ENCODE measurements at regions not wholly inside any gene's neighbourhood (a gene's known extent, or its start where the extent isn't known, plus 50 kb on each side); places are given as distances from the start of the nearest gene placed in this dataset.

GRCh38 chr20:56953048-56953586 lies 313.3 kb downstream of the BMP7 start:
- Histone ChIP-seq H3K9me3 (ENCODE audit: control insufficient read depth in 1 of 2, low read length in 2 of 2) (no peaks in the 10 kb centered on the region), H3K4me1 (ENCODE audit: control insufficient read depth in 1 of 2, insufficient read depth in 2 of 2, low read length in 2 of 2) (no peaks in the 10 kb centered on the region), H3K4me3 (ENCODE audit: low read depth in 1 of 2, low read length in 2 of 2) (no peak overlapping the region), H3K36me3 (ENCODE audit: control insufficient read depth in 1 of 2, insufficient read depth in 2 of 2, low read length in 2 of 2) (no peaks in the 10 kb centered on the region), H3K27ac (ENCODE audit: low read length) (no peak overlapping the region), H3K27me3 (ENCODE audit: low read depth, low read length) (peaks cover 11% of the 10 kb centered on the region)

DNA sequence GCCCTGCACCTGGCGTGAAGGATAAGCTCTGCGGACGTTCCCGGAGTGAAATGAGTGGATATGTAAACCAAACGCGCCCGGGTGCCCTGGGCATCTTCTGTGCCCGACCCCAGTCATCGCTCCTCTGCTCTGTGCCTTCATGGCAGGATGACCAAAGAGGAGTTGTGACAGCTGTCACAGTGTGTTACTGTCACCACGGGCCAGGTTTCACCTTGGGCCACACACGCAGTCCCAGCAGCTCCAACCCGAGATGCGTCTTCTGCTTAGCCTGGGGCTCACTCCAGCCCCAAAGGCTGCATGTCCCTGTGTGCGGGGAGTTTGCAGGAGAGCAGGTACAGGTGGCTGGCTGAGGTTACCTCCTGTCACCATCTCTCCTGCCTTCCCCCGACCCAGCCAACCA lies 311.6 kb downstream of the BMP7 start:
- Histone ChIP-seq H3K4me1 (ENCODE audit: control insufficient read depth in 1 of 2, insufficient read depth in 2 of 2, low read length in 2 of 2) (no peaks in the 10 kb centered on the region), H3K36me3 (ENCODE audit: control insufficient read depth in 1 of 2, insufficient read depth in 2 of 2, low read length in 2 of 2) (no peaks in the 10 kb centered on the region), H3K9me3 (ENCODE audit: control insufficient read depth in 1 of 2, low read length in 2 of 2) (no peaks in the 10 kb centered on the region), H3K4me3 (ENCODE audit: low read depth in 1 of 2, low read length in 2 of 2) (no peak overlapping the region), H3K27ac (ENCODE audit: low read length) (no peak overlapping the region), H3K27me3 (ENCODE audit: low read depth, low read length) (peaks cover 11% of the 10 kb centered on the region)

DNA sequence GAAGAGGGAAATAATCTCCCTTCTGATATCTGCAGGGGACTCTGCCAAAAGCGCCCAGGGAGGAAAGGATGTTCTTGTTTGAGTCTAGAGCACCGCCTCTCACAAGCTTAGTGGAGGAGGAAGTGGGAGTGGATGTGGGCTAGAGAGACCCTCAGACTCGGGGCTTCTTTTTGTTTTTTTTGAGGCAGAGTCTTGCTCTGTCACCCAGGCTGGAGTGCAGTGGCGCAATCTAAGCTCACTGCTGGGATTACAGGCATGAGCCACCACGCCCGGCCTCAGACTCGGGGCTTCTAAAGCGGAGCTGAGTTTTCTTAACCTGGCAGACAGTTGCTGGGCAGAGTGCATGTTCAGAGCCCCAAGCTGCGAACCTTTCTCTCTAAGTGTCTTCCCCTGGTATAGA lies 310.8 kb downstream of the BMP7 start:
- Histone ChIP-seq H3K36me3 (ENCODE audit: control insufficient read depth in 1 of 2, insufficient read depth in 2 of 2, low read length in 2 of 2) (no peaks in the 10 kb centered on the region), H3K27me3 (ENCODE audit: low read depth, low read length) (peaks cover 11% of the 10 kb centered on the region), H3K27ac (ENCODE audit: low read length) (no peak overlapping the region), H3K4me3 (ENCODE audit: low read depth in 1 of 2, low read length in 2 of 2) (no peak overlapping the region), H3K4me1 (ENCODE audit: control insufficient read depth in 1 of 2, insufficient read depth in 2 of 2, low read length in 2 of 2) (no peaks in the 10 kb centered on the region), H3K9me3 (ENCODE audit: control insufficient read depth in 1 of 2, low read length in 2 of 2) (no peaks in the 10 kb centered on the region)

- Histone ChIP-seq H3K9me3 (ENCODE audit: control insufficient read depth in 1 of 2, low read length in 2 of 2) (no peaks in the 10 kb centered on the region), H3K4me1 (ENCODE audit: control insufficient read depth in 1 of 2, insufficient read depth in 2 of 2, low read length in 2 of 2) (no peaks in the 10 kb centered on the region), H3K27ac (ENCODE audit: low read length) (no peak overlapping the region), H3K4me3 (ENCODE audit: low read depth in 1 of 2, low read length in 2 of 2) (no peak overlapping the region), H3K36me3 (ENCODE audit: control insufficient read depth in 1 of 2, insufficient read depth in 2 of 2, low read length in 2 of 2) (no peaks in the 10 kb centered on the region), H3K27me3 (ENCODE audit: low read depth, low read length) (peaks cover 11% of the 10 kb centered on the region)
Observed at GRCh38 chr20:56956534-56956933, 309.9 kb downstream of the BMP7 start.

- H3K36me3 ChIP-seq (ENCODE audit: control insufficient read depth in 1 of 2, insufficient read depth in 2 of 2, low read length in 2 of 2) = no peaks in the 10 kb centered on the region
- H3K4me1 ChIP-seq (ENCODE audit: control insufficient read depth in 1 of 2, insufficient read depth in 2 of 2, low read length in 2 of 2) = no peaks in the 10 kb centered on the region
- H3K9me3 ChIP-seq (ENCODE audit: control insufficient read depth in 1 of 2, low read length in 2 of 2) = peaks cover 0 to under 1% of the 10 kb centered on the region in 2 donors
- no peak overlapping the region for H3K27ac ChIP-seq (ENCODE audit: low read length)
- no peak overlapping the region for H3K4me3 ChIP-seq (ENCODE audit: low read depth in 1 of 2, low read length in 2 of 2)
- peaks cover 5% of the 10 kb centered on the region for H3K27me3 ChIP-seq (ENCODE audit: low read depth, low read length)
Observed at GRCh38 chr20:56957737-56958553, 308.5 kb downstream of the BMP7 start.

DNA sequence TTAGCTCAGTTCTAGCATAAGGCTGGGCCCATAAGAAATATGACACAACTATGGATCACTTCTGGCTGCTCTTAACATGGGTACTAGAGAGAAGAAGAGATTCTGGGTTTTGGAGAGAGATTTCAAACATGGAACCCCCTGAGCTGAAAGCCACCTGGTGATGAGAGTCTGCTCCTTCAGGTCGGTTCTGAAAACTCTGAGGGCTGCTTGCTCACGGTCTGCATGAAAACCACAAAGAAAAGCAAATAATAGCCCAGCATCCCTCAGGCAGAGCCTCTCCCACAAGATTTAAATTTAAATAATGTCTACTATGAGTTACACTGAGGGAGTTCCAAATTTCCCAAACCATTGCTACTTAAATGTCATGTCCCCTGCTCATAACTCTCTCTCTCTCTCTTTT lies 301.5 kb downstream of the BMP7 start:
- Histone ChIP-seq H3K4me1 (ENCODE audit: control insufficient read depth in 1 of 2, insufficient read depth in 2 of 2, low read length in 2 of 2) (no peaks in the 10 kb centered on the region), H3K36me3 (ENCODE audit: control insufficient read depth in 1 of 2, insufficient read depth in 2 of 2, low read length in 2 of 2) (no peaks in the 10 kb centered on the region), H3K27ac (ENCODE audit: low read length) (no peak overlapping the region), H3K27me3 (ENCODE audit: low read depth, low read length) (no peaks in the 10 kb centered on the region), H3K9me3 (ENCODE audit: control insufficient read depth in 1 of 2, low read length in 2 of 2) (peaks cover 0 to 2% of the 10 kb centered on the region in 2 donors), H3K4me3 (ENCODE audit: low read depth in 1 of 2, low read length in 2 of 2) (no peak overlapping the region)

DNA sequence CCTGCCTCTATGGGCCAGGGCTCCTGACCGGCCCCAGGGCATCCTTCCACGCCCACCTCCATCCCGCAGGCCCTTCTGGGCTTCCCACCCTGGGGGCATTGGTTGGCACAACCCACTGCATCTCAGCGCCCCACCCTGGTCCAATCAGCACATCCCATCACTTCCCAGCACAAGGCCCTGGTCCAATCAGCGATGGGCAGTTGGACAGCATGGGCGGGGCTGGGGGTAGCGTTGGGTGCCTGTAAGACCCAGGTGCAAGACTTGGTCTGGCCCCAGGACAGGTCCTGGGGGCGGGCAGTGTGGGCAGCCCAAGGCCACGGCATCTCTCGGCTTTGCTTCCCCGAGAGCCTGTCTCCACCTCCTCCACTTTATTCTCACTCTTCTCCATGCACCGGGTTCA lies 298.5 kb downstream of the BMP7 start:
- Histone ChIP-seq H3K27me3 (ENCODE audit: low read depth, low read length) (no peaks in the 10 kb centered on the region), H3K27ac (ENCODE audit: low read length) (no peak overlapping the region), H3K36me3 (ENCODE audit: control insufficient read depth in 1 of 2, insufficient read depth in 2 of 2, low read length in 2 of 2) (no peaks in the 10 kb centered on the region), H3K4me1 (ENCODE audit: control insufficient read depth in 1 of 2, insufficient read depth in 2 of 2, low read length in 2 of 2) (no peaks in the 10 kb centered on the region), H3K9me3 (ENCODE audit: control insufficient read depth in 1 of 2, low read length in 2 of 2) (peaks cover 0 to 2% of the 10 kb centered on the region in 2 donors), H3K4me3 (ENCODE audit: low read depth in 1 of 2, low read length in 2 of 2) (no peak overlapping the region)

GRCh38 chr20:56968376-56969048 lies 297.9 kb downstream of the BMP7 start:
- H3K9me3 ChIP-seq (ENCODE audit: control insufficient read depth in 1 of 2, low read length in 2 of 2) = no peaks in the 10 kb centered on the region
- no peaks in the 10 kb centered on the region for H3K36me3 ChIP-seq (ENCODE audit: control insufficient read depth in 1 of 2, insufficient read depth in 2 of 2, low read length in 2 of 2)
- H3K4me1 ChIP-seq (ENCODE audit: control insufficient read depth in 1 of 2, insufficient read depth in 2 of 2, low read length in 2 of 2) = no peaks in the 10 kb centered on the region
- H3K27ac ChIP-seq (ENCODE audit: low read length) = no peak overlapping the region
- no peak overlapping the region for H3K4me3 ChIP-seq (ENCODE audit: low read depth in 1 of 2, low read length in 2 of 2)
- no peaks in the 10 kb centered on the region for H3K27me3 ChIP-seq (ENCODE audit: low read depth, low read length)

DNA sequence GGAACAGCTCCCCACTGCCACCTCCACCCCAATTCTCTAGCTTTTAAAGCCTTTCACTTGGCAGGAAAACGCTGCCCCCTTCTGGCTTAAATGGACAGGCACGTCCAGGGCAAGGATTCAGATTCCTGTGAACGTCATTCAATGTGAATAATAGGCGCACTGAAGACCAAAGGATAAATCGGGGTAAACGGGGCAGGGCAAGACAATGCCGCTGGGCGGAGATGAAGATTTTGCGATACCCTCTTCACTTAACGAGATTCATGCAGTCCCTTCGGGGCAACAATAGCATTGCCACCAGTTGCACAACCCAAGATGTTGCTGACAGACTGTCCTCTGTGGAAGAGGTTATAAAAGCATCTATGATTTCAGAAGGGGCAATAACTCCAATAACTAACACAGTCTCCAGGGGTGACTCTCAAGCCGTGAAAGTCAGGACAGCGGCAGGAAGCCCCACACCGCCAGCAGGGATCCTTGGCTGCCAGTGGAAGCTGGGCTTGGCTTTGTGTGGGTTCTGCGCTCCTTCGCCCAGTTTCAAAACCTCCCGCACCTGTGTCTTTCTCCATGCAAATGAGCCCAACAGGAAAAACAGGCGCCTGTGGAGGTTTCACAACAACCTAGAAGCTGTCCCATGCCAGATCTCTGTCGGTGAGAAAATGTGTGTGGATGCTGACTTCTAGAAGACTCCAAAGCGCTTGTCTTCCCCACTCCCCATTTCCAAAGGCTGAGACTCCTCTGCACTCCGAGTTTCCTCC lies 291.8 kb downstream of the BMP7 start:
- Histone ChIP-seq H3K4me1 (ENCODE audit: control insufficient read depth in 1 of 2, insufficient read depth in 2 of 2, low read length in 2 of 2) (no peaks in the 10 kb centered on the region), H3K36me3 (ENCODE audit: control insufficient read depth in 1 of 2, insufficient read depth in 2 of 2, low read length in 2 of 2) (no peaks in the 10 kb centered on the region), H3K4me3 (ENCODE audit: low read depth in 1 of 2, low read length in 2 of 2) (no peak overlapping the region), H3K9me3 (ENCODE audit: control insufficient read depth in 1 of 2, low read length in 2 of 2) (no peaks in the 10 kb centered on the region), H3K27ac (ENCODE audit: low read length) (no peak overlapping the region), H3K27me3 (ENCODE audit: low read depth, low read length) (peaks cover 5% of the 10 kb centered on the region)

GRCh38 chr20:56975838-56976237 lies 290.6 kb downstream of the BMP7 start:
- Histone ChIP-seq H3K4me1 (ENCODE audit: control insufficient read depth in 1 of 2, insufficient read depth in 2 of 2, low read length in 2 of 2) (no peaks in the 10 kb centered on the region), H3K9me3 (ENCODE audit: control insufficient read depth in 1 of 2, low read length in 2 of 2) (no peaks in the 10 kb centered on the region), H3K36me3 (ENCODE audit: control insufficient read depth in 1 of 2, insufficient read depth in 2 of 2, low read length in 2 of 2) (no peaks in the 10 kb centered on the region), H3K4me3 (ENCODE audit: low read depth in 1 of 2, low read length in 2 of 2) (no peak overlapping the region), H3K27me3 (ENCODE audit: low read depth, low read length) (peaks cover 5% of the 10 kb centered on the region), H3K27ac (ENCODE audit: low read length) (no peak overlapping the region)

DNA sequence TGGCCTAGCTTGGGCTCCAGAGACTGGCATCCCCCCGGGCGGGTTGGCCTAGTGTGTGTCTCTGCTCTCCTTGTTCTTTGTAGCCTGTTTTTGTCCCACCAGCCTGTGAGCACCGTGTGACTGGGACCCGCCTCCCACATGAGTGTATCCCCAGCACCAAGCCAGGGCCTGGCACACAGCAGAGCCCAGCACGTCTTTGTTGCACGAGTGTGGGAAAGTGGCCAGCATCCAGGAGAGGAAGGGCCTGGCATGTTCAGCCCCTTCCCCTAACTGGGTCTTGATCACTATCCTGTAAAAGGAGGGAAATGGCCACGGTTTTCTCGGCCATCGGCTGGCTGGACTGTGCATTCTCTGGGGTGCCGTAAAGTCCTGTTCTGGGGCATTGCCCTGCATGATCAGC lies 290.1 kb downstream of the BMP7 start:
- no peak overlapping the region for H3K27ac ChIP-seq (ENCODE audit: low read length)
- H3K4me1 ChIP-seq (ENCODE audit: control insufficient read depth in 1 of 2, insufficient read depth in 2 of 2, low read length in 2 of 2) = no peaks in the 10 kb centered on the region
- H3K4me3 ChIP-seq (ENCODE audit: low read depth in 1 of 2, low read length in 2 of 2) = no peak overlapping the region
- no peaks in the 10 kb centered on the region for H3K9me3 ChIP-seq (ENCODE audit: control insufficient read depth in 1 of 2, low read length in 2 of 2)
- no peaks in the 10 kb centered on the region for H3K36me3 ChIP-seq (ENCODE audit: control insufficient read depth in 1 of 2, insufficient read depth in 2 of 2, low read length in 2 of 2)
- H3K27me3 ChIP-seq (ENCODE audit: low read depth, low read length) = peaks cover 5% of the 10 kb centered on the region

Data from muscle layer of duodenum (tissue), 2 donors.